Progenitor cell of endocrine pancreas (in vitro differentiated cells): ENCODE measurements at regions not wholly inside any gene's neighbourhood (a gene's known extent, or its start where the extent isn't known, plus 50 kb on each side); places are given as distances from the start of the nearest gene placed in this dataset.

ENCODE experiments used
- DNase-seq: peaks from one replicate; pipeline ENCODE4 v3.0.0; 2021; ENCODE audit warnings: low spot score; ENCODE audit not compliant: unreplicated experiment
- H3K27ac Mint-ChIP-seq: 2 replicates; pipeline ENCODE4 v1.8.0; 2021; ENCODE audit warnings: mild to moderate bottlenecking, moderate library complexity, mixed read lengths
- H3K27me3 Mint-ChIP-seq: 2 replicates; pipeline ENCODE4 v1.8.0; 2021; ENCODE audit warnings: mixed read lengths
- H3K36me3 Mint-ChIP-seq: 2 replicates; pipeline ENCODE4 v1.8.0; 2022; ENCODE audit warnings: mixed read lengths; ENCODE audit not compliant: insufficient read depth
- H3K4me1 Mint-ChIP-seq: 2 replicates; pipeline ENCODE4 v1.8.0; 2021; ENCODE audit warnings: low read depth, mixed read lengths
- H3K4me3 Mint-ChIP-seq: 2 replicates; pipeline ENCODE4 v1.8.0; 2021; ENCODE audit warnings: low read depth, mild to moderate bottlenecking, moderate library complexity, mixed read lengths
- H3K9me3 Mint-ChIP-seq: 2 replicates; pipeline ENCODE4 v1.8.0; 2021; ENCODE audit warnings: low read depth, mixed read lengths
- TF ChIP-seq, protein P1 (sequence below): fragments of 200-600 bp; sonication (generic); IDR thresholded peaks from one replicate; pipeline ENCODE4 v1.5.0; 2021; ENCODE audit warnings: antibody characterized with exemption, mild to moderate bottlenecking; ENCODE audit not compliant: unreplicated experiment

DNA sequence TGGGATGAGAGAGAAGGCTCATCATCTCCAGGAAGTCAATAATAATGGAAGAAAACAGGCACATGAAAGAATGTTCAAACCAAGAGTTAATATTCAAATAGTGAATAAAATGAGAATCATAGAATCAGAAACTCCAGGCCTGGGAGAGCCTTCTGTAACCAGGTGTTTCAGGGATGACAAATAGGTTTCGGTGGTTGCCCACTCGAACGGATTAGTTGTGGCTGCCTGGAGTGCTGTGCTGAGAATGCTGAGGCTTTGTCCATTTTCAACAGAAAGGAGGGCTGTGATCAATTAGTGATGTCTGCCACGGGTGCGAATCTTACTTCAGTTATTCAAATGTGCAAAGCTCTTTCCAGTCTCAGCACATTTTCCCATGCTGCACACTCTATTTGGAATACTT, 227.3 kb downstream of the INSIG2 start:
- Mint-ChIP-seq H3K36me3 (peaks cover 3% of the 10 kb centered on the region), H3K4me3 (no peak overlapping the region), H3K27me3 (peaks cover 3% of the 10 kb centered on the region), H3K9me3 (peaks cover 9% of the 10 kb centered on the region), H3K4me1 (peaks cover 10% of the 10 kb centered on the region), H3K27ac (no peak overlapping the region)
- DNase-seq = no peak
- TF ChIP-seq, protein P1, sequence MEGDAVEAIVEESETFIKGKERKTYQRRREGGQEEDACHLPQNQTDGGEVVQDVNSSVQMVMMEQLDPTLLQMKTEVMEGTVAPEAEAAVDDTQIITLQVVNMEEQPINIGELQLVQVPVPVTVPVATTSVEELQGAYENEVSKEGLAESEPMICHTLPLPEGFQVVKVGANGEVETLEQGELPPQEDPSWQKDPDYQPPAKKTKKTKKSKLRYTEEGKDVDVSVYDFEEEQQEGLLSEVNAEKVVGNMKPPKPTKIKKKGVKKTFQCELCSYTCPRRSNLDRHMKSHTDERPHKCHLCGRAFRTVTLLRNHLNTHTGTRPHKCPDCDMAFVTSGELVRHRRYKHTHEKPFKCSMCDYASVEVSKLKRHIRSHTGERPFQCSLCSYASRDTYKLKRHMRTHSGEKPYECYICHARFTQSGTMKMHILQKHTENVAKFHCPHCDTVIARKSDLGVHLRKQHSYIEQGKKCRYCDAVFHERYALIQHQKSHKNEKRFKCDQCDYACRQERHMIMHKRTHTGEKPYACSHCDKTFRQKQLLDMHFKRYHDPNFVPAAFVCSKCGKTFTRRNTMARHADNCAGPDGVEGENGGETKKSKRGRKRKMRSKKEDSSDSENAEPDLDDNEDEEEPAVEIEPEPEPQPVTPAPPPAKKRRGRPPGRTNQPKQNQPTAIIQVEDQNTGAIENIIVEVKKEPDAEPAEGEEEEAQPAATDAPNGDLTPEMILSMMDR = no peak

DNA sequence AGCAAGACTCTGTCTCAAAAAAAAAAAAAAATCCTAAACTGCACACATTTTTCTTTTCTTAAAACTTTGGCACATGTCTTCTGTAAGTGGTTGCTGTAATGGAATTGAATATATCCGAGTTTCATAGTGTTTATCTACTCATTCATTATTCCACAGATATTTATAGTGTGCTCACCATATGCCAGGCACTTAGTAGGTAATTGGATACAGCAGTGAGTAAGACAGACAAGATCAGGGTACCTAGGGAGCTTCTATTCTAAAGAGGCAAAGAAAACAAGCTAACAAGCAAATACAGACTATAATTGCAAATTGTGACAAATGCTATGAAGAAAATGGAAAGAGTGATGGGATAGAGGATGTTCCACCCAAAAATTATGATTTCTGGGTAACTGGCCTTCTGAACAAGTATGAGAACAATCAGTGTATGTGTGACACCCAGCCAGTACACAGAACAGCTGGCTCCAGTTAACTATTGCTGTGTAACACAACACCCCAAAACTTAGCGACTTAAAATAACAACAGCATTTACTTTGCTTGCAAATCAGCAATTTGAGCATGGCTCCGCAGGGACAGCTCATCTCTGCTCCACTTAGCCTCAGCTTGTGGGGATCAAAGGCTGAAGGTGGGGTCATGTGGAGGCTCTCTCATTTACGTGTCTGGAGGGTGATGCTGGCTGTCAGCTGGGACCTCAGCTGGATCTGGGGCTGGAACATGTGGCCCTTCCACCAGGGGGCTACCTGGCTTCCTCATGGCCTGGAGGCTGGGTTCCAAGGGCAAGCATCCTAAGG, 224.9 kb downstream of the INSIG2 start:
- Mint-ChIP-seq H3K4me3 (no peak overlapping the region), H3K36me3 (no peaks in the 10 kb centered on the region), H3K27me3 (peaks cover 6% of the 10 kb centered on the region), H3K4me1 (peaks cover 2% of the 10 kb centered on the region), H3K27ac (no peak overlapping the region), H3K9me3 (no peaks in the 10 kb centered on the region)
- TF ChIP-seq, protein P1 = peak; percentile 12
- no peak for DNase-seq

DNA sequence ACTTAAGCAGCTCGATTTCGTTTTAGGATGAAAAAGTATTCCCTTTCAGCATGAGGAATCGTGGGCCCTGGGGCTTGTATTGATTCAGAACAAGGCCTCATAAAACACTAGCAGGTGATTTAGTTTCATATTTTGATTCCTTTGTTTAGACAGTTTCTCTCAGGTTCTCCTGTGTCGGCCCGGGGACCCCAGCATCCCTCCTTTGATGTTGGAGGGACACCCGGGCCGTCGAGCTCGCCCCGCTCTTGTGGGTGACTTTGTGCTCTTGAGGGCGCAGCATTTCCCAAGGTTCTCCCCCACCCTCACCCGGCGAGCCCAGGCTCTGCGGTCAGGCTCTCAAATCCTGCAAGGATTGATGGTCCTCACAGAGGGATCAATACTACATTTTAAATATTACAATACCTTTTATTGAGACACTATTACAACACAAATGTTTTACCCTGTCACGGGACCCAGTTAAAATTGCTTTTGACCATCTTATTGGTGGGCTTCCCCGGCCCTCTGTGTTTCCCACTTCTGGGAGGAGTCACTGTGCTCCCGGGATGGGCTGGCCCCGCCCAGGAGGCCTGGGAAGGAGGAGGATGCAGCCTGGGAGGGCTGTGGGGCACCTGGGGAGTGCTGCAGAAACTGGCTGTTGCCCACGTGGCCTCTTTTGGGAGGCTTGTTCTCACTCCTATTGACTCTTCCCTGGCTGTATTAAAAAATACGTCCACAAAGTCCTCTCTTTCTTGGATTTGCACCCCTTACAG, 222.6 kb downstream of the INSIG2 start:
- Mint-ChIP-seq H3K27me3 (peaks cover 6% of the 10 kb centered on the region), H3K4me1 (peaks cover 12% of the 10 kb centered on the region), H3K9me3 (no peaks in the 10 kb centered on the region), H3K4me3 (peak overlapping the region; percentile 81), H3K27ac (peak overlapping the region; percentile 95), H3K36me3 (no peaks in the 10 kb centered on the region)
- TF ChIP-seq, protein P1 = no peak
- no peak for DNase-seq

DNA sequence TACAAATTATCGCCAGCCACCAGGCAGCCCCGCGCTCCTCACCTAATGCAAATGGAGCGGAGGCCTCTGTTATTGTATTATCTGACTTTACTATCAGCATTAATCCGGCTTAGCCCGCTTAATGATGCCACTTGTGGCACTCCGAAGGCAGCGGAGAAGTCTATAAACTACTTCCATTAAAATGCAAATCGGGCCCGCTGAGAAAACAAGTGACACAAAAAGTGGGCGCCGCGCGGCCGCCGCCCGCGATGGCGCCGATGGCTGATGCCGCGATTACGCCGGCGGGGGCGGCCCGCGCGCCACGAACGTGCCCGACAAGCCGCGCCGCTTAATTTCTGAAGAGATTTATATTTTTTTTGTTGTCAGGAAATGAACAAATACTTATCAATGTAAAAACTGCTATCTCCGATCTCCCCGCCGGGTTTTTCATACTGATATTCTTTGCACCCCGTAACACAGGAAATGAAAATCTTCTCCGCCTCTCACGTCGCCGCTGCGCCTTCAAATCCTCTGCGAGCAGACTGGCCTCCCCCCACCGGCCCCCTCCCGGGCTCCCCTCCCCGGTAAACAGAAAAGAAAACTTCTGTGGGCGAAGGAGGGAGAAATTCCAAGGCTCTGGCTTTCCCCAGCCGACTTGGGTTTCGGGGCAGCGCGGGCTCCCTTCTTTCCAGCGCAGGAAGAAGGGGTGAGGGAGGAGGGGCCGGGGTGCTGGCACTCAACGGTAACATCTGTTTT, 221.8 kb downstream of the INSIG2 start:
- TF ChIP-seq, protein P1 = no peak
- peaks cover 6% of the 10 kb centered on the region for H3K27me3 Mint-ChIP-seq

More for the DNA sequence above, 221.8 kb downstream of the INSIG2 start:
- Mint-ChIP-seq H3K27ac (peak overlapping the region; percentile 95), H3K4me1 (peaks cover 14% of the 10 kb centered on the region), H3K4me3 (peak overlapping the region; percentile 81), H3K9me3 (no peaks in the 10 kb centered on the region), H3K36me3 (no peaks in the 10 kb centered on the region)
- no peak for DNase-seq
